CD4-positive, alpha-beta T cell treated with Interleukin-1 beta for 1 hour (primary cell): ENCODE measurements at regions not wholly inside any gene's neighbourhood (a gene's known extent, or its start where the extent isn't known, plus 50 kb on each side); places are given as distances from the start of the nearest gene placed in this dataset.

Experiments
- DNase-seq, 2 donors: peaks; one replicate each; pipeline ENCODE4 v3.0.0-alpha.2; 2020 to 2022

DNA sequence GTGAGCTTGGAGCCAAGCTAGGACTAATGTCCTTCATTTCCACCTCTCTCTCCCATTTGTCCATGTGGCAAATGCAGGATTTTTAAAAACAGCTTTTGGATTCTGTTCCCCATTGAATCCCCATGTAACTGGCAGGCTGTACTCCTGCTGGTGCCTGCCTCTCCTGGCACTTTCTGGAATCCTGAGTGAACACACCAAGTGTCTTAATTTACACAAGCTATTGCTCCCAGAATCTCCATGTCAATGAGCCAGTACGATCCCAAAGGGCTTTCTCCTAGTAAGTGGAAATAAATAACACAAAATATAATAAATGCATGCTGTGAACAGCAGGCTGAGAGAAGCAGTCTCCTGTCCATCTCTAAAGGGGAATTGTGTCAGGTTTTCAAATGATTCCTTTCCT lies 88.4 kb upstream of the WWC1 start:
- DNase-seq = no peak

GRCh38 chr5:168204165-168204564 lies 87.3 kb upstream of the WWC1 start:
- DNase-seq = no peak

DNA sequence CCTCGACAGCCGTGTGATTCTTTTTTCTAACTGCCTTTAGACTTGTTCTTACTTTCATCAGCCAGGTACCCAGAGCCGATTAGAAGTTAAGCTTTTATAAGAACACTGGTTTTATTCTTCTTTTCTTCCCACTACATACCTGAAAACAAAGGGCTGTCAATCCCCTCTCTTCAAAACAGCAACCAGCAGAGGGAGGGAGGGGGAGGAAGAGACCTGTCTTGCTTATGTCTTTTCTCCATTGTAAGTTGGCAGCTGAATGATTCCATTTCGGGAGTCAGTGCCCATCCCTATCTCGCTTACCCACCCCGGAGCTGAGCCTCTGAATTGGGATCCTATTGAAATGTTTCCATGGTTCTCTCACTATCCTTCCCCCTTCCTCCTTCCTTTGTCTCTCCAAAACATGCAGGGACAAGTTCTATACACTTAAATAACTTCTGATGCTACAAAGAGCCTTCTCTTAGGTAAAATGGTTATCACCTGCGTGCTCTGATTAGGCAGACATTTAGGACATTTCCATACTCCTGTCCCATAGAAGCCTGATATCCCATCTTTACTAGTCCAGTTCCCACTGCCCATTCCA lies 83.9 kb upstream of the WWC1 start:
- DNase-seq = no peak

DNA sequence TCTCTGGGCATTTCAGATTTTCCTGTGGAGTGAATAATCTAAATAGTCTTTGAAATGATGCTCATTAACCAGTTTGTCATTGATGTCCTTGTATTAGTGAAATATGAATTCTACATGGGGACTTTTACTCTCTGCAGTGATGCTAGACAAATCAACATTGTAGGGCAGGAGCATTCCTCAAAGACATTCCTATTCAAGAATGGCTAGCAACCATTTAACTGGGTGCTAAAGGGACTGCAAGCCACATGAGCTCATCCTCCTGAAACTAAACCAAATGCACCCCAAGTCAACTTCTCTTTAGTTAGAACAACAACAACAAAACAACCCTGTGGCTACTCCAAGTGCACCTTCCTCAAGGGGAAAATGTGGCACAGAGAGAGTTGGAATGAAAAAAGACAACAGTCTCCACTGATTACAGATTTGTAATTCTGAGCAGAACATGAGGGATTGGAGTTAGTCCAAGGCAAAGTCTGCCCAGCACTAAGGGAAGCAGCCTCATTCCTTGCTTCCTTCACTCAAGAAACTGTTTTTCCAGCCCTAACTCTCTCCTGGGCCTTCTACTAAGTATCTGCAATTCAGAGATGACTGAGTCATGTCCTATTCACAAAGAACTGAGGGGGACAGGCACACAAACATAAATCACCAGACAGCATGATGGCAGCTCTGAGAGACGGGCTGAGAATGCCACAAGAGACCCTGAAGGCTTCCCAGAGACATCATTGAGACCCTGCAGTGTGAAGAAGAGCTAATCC lies 82.0 kb upstream of the WWC1 start:
- no peak for DNase-seq

DNA sequence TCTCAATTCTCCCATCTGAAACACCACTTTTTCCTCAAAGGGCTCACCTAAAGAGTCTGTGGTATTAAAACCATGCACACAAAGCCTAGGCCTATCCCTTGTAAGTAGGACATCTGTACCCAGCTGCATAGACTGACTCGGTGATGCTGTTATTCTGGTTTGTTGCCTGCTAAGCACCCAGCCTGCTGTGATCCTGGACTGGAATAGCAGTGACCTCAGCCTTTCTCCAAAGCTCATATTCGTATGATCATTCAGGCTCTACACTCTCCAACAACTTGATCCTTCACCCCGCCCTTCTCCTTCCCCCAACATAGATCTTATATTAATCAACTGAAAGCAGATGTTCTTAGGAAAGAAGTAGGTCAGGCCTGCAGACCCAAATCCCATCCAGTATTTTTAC lies 81.4 kb upstream of the WWC1 start:
- no peak for DNase-seq

- DNase-seq = no peak
These were observed 80.2 kb upstream of the WWC1 start for GRCh38 chr5:168211245-168211644.

DNA sequence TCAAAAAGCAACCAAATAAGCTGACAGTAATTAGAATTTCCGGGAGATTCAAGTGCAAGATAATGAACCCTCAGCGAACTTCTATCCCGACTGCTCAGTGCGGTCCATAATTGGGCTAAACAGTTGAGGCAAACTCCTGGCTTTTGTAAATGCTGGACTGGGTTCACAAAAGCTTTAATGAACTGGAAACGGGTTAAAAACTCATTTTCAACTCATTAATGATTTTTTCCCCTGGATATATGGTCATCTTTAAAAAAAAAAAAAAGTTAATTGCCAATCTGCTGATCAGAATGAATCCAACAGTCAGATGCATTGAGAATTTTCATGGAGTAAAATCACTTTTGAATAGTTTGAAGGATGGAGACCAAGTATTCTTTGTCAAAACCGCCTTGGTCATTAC lies 79.5 kb upstream of the WWC1 start:
- DNase-seq = no peak

GRCh38 chr5:168214071-168214470 lies 77.4 kb upstream of the WWC1 start:
- DNase-seq = no peak

DNA sequence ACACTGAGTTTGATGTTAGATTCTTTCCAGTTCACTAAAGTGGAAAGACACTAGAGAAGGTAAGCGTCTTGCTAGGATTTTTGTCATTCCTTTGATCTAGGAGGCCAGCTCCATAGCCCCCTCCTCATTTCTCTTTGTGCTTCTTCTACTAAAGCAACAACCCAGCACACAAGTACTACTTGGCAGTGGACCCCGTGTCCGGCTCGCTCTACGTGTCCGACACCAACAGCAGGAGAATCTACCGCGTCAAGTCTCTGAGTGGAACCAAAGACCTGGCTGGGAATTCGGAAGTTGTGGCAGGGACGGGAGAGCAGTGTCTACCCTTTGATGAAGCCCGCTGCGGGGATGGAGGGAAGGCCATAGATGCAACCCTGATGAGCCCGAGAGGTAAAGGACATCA lies 76.6 kb upstream of the WWC1 start:
- no peak for DNase-seq

DNA sequence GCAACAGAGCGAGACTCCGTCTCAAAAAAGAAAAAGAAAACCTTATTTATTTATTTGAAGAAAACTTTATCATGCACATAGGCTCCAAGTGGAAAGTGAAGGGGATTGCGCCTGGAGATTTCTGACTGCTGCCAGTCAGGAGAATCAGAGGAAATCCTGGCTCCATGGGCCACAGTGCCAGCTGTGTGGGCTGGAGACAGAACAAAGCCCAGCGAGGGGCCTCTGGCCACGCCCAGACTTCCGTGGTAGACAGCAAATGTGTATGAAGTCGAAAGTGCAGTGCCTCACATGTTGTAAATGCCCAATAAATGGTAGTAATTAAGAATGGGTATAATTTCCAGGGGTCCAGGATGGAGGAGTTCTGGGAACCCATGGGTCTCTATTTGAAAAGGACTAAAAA lies 75.8 kb upstream of the WWC1 start:
- DNase-seq = no peak

GRCh38 chr5:168216989-168217388 lies 74.5 kb upstream of the WWC1 start:
- no peak for DNase-seq

GRCh38 chr5:168217497-168217896 lies 73.9 kb upstream of the WWC1 start:
- no peak for DNase-seq

DNA sequence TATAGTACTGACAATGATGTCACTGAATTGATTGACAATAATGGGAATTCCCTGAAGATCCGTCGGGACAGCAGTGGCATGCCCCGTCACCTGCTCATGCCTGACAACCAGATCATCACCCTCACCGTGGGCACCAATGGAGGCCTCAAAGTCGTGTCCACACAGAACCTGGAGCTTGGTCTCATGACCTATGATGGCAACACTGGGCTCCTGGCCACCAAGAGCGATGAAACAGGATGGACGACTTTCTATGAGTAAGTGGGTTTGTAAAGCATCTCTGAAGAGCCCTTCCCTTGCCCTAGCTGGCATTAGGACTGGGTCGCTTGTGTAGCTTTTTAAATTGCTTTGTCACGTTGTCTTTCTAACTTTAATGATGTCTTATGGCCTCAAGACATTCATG lies 72.7 kb upstream of the WWC1 start:
- no peak for DNase-seq

- DNase-seq = peak; percentile 14 to 55
These were observed 71.7 kb upstream of the WWC1 start for GRCh38 chr5:168219515-168220410.

DNA sequence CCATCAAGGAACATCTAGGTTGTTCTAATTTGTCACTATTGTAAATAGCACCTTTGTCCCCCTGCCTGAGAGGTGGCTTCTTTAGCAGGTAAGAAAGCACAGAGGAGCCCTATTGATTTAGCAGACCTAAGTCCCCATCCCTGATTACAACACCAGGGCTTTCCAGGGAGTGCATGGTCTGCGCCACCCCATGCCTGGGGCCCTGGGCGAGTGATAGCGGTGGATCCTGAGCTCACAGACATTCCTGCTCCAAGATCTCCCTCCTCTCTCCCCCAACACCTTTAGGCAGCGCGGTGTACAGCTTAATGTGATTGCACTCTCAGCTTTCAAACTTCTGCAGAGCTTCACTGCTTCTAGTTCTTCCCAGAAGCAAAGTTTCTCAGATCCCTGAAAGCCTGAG lies 67.4 kb upstream of the WWC1 start:
- DNase-seq = no peak

- no peak for DNase-seq
These were observed 65.4 kb upstream of the WWC1 start for GRCh38 chr5:168226012-168226411.

DNA sequence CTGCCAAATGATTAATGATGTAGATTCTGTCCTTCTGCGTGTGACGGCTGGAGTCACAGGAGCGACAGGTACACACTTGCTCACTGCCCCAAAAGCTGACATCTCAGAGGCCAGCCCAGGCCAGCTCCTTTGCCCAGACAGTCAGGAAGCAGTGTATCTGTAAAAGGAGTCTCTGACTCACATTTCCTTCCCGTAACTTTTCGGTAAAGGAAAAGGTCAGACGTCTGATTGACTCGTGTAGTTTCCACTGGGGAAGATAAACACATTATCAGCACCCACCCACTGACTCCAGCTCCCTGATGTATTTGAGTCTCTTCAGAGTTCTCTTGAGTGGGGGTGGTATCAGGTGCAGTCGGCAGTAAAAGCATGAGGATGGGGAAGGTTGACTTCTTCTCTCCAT lies 64.4 kb upstream of the WWC1 start:
- DNase-seq = no peak

GRCh38 chr5:168227973-168228615 lies 63.4 kb upstream of the WWC1 start:
- peak in 1 of 2 donors; percentile 17 for DNase-seq

DNA sequence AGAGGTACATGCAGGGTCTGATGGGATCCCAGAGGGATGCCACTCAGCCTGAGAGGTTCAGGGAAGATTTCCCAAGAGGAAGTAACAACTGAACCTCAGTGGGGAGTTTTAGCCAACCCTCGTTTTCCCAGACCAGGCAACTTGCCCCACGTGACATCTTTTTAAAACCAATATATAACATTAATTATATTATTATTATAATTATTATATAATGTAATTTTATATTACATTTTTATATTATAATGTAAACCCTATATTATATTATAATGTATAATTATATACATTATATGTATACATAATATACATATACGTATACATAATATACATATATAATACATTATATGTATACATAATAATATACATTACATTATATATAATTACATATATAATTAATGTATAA lies 62.8 kb upstream of the WWC1 start:
- DNase-seq = no peak

GRCh38 chr5:168234133-168234532 lies 57.3 kb upstream of the WWC1 start:
- no peak for DNase-seq

DNA sequence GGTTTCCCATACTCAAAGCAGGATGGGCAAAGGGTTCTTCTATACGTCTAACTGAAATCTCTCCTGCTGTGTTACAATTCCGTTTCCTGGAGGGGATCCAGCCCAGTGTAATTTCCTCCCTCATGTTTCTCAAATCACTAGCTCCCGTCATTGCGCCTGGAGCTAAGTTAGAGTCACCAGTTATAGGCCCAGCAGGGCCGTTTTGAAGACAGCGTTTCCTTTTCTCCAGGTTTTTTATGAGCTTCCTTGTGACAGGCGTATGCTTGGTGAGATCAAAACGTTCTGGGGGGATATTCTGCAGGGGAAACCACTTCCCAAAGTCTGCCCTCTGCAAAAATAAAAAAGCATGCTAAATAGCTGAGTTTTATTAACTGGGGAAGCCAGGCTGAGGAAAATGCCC lies 53.0 kb upstream of the WWC1 start:
- DNase-seq = no peak

DNA sequence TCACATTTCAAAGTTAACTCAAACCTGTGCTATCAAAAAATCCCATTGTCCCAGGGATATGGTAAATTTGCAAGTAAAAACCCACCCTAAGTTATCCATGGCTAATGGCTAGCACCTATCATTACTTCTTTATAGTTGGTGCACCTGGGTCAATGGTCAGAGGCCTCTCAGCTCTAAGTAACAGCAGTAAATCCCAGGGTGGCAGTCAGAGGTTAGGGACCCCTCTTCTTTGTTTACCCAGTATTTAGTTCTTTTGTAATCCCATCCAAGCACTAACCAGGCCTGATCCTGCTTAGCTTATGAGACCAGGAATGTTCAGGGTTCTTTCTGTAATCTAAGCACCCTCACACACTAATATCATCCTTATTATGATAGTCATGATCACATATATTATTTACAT lies 52.1 kb upstream of the WWC1 start:
- DNase-seq = no peak
